Renal cortex interstitium (tissue), 11 donors: ENCODE measurements at regions not wholly inside any gene's neighbourhood (a gene's known extent, or its start where the extent isn't known, plus 50 kb on each side); places are given as distances from the start of the nearest gene placed in this dataset.

Experiments
- DNase-seq, 11 donors: peaks; one replicate each; pipeline ENCODE4 v3.0.0-alpha.2; 2013; ENCODE audit warnings: low read depth in 9 of 11, low spot score in 4 of 11; ENCODE audit errors: extremely low read depth in 1 of 11

DNA sequence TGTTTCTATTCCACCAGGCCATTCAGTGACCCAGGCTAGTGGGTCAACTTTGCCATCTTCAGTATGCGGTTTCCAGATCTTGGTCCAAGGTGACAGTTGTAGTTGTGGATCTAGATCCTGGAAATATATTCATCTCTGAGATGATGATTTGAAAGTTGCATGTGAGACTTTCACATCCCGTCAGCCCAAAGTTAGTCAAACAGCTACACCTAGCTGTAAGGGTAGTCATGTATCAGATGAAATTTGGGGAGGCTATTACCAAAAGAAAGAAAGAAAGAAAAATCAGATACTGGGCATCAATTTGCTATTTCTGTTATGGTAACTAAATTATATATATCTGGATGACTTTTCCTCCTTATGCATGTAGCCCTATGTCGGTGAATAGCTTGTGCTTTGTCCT, 259.4 kb upstream of the ARX start:
- no peak for DNase-seq

GRCh38 chrX:25241461-25241860, 225.7 kb upstream of the ARX start:
- DNase-seq: no peak

DNA sequence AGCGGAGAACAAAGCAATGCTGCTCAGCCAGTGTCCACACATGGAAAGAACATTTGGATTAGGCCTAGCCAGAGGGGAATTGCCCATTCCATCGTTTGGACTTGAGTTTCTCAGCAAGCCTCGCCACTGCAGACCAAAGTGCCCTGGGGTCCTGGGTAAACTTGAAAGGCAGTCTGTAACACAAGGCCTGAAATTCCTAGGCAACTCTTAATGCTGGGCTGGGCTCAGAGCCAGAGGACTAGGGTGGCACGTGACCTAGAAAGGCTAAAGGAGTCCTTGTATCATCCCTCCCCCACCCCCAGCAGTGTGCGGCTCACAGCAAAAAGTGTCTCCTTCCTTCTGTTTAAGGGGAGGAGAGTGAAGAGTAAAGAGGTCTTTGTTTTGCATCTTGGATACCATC, 210.4 kb upstream of the ARX start:
- no peak for DNase-seq

DNA sequence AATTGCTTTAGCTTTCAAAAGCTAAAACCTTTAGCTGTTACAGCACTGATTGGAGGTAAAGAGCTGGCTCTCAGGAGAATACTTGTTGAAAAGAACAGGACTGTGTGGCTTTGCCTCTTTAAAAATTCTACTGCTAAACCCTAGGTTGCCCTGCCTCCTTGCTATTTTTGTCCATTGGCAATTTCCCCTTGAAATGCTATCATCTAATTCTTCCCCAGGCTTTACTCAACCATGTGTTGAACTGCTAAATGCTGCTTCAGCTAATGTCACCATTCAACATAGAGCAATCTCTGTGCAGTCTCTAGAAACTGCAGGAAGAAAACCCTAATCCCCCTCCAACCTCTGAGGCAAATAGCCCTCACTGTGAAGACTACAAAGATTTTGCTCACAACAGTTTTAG, 203.7 kb upstream of the ARX start:
- DNase-seq: no peak

DNA sequence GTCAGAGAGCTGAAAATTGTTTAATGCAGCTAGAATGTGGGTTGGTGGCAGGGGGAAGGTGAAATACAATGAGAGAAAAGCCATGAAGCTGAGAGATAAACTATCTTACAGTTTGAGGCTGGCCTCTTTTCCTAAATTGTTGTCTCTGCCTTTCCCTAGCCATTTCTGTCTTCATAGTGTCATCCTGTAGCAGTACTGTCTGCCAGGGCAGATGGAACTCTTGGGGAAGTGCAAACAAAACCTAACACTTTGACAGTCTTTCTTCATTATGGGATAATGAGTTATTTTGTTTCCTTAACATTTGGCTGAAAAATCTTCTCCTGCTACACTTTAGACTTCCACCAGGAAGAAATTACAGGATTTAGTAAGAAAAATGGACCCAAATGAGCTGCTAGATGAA, 197.8 kb upstream of the ARX start:
- no peak for DNase-seq

DNA sequence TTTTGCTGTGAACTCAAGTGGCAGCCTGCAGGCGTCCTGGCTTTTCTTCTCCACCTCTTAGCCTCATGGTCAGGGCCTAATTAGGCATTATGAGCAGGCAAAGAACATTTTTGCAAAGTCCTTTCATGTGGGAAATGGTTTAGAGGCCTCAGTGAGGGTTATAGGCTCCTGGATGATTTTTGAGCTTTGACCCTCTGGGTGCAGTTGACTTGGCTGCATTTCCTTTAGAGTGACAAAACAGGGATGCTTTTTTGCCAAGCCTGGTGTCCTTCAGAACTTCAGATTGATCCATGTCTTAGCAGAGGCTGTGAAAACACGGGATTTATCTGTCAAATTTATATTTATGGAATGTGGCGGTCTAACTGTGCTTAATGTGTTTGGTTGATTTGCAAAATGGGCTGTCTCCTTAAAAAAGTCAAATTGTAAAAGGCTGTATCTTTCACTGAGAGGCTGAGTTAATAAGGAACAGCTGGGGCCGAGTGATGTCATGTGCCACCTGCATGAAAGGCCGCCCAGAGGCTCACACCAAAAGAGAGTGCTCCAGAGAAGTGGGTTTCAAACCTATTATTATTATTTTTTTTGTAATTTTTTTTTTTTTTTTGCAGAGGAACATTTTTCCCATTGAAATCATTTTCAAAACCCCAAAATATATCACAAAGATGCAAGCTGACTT, 192.2 kb upstream of the ARX start:
- DNase-seq: no peak

DNA sequence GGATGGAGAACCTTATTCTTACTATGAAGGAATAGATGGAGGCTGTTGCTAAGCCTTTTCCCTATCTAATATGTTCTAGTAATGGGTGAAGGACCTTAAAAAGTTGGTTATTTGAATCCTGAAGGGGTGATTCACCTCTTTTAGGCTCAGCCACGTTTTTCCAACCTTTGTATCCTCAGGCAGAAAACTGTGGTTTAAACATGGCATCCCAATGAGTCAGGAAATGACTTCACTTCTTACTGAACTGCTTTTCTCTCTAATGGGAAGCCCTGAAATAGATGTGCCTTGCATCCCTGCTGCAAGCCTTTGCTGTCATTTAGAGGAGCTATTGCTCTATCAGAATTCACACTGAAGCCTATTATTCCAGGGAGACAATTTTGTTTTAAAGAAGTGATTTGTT, 191.0 kb upstream of the ARX start:
- DNase-seq: no peak

DNA sequence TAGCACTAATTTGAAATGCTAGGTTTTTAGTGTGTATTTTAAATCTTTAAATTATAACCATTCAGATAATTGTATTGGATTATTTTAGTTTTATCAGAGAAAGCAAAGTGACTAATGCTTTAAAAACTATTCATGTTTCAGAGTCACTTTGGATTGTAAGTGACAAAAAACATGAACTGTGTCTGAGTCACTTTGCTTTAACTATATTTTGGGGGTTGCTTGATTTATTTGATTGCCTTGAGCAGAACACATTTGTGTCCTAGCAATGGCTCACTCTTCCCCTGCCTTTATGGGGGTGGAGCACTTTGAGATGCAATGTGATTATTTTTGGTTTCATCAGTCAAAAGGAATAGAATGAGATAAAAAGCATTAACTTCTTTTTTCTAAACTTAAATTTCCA, 188.4 kb upstream of the ARX start:
- no peak for DNase-seq

DNA sequence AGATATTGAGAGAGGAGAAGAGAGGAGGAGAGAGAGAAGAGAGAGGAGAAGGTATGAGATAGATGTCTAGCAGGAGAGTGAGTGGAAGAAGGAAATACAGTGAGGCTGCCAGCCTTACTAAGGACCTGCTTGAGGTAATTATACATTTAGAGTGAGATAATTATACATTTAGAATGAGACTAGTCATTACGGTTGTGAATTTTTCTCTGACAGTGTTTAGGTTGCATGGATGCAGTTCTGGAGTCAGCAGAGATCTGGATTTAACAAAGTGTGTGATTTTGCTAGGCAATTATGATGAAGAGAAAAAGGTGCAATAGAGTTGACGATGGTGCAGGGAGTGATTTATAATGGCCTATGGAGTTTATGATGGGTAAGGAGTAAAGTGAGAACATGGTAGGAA, 187.1 kb upstream of the ARX start:
- no peak for DNase-seq

DNA sequence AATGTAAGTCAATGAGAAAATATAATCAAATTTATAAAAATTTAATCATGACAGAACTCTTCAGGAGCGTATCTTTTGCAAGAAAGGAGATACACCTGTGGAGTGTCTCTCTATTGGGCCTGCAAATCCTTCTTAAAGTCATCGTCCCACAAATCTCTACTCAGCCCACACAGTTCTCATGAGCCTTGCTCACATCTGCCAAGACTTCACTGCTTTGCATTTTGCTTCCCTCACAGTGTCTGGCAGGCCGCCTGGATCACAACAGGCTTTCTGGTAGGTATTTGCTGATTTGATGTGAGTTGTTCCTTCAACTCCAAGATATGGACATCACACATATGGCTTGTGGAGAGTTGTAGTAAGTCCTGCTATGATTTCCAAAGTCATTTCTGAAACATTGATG, 183.1 kb upstream of the ARX start:
- peak in 7 of 11 donors; percentile 3 to 21 (median 12) for DNase-seq

- peak in 1 of 11 donors; percentile 3 for DNase-seq
These were observed 182.5 kb upstream of the ARX start for GRCh38 chrX:25198253-25198652.

GRCh38 chrX:25196221-25196620, 180.5 kb upstream of the ARX start:
- no peak for DNase-seq

DNA sequence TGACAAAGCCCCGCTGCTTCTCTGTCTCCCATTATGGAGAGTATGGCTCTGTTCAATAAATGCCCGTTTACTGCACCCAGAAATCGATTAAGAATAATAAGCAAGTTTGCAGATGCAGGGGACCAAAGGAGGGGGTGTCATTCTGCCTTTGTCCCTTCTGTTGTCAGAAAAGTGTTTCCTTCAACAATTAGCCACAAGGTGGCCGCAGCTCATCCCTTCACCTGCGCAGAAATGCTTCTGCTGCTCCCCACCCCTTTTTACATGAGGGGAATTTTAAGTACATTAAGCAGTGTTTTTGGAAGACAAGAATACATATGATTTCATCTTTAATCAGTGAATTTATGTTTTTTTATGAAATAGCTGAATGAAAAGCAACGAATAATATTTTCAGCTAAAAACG, 175.6 kb upstream of the ARX start:
- no peak for DNase-seq

- no peak for DNase-seq
These were observed 166.0 kb upstream of the ARX start for GRCh38 chrX:25181775-25182174.

- DNase-seq: no peak
These were observed 164.5 kb upstream of the ARX start for GRCh38 chrX:25180242-25180641.

- no peak for DNase-seq
These were observed 162.8 kb upstream of the ARX start for GRCh38 chrX:25178555-25178954.

GRCh38 chrX:25175743-25176142, 160.0 kb upstream of the ARX start:
- DNase-seq: no peak

- no peak for DNase-seq
These were observed 159.4 kb upstream of the ARX start for GRCh38 chrX:25175171-25175570.

- DNase-seq: peak in 7 of 11 donors; percentile 18 to 43 (median 22)
These were observed 150.8 kb upstream of the ARX start for GRCh38 chrX:25166546-25166945.

DNA sequence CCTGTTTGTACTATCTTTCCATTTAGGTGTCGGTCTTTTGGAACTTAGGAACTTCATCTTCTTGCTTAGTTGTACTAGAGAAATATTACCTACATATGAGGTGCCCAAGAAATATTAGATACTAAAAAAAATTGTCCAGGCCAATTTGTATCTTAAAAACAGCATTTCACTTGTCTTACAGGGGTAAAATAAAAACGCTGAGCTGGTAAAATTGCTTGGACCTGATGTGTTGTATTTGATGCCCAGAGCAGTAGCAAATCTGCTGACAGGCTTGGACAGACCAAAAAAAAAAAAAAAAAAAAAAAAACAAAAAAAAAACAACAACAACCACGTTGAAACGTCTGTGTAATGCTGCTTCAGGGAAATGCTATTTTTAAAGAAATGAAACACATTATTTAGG, 150.4 kb upstream of the ARX start:
- DNase-seq: no peak

- no peak for DNase-seq
These were observed 142.9 kb upstream of the ARX start for GRCh38 chrX:25158635-25159034.

DNA sequence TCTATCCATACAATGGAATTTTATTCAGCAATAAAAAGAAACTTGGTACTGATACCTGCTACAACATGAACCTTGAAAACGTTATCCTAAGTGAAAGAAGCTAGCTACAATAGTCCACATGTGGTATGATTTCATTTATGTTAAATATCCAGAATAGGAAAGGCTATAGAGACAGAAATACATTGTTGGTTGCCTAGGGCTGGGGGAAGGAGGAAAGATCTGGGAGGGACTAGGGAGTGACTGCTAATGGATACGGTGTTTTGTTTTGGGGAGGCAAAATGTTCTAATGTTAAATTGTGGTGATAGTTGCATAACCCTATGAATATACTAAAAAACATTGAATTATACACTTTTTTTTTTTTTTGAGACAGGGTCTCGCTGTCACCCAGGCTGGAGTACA, 141.1 kb upstream of the ARX start:
- no peak for DNase-seq
